Uterus (tissue), 3 donors: ENCODE measurements at regions not wholly inside any gene's neighbourhood (a gene's known extent, or its start where the extent isn't known, plus 50 kb on each side); places are given as distances from the start of the nearest gene placed in this dataset.

ENCODE experiments used
- DNase-seq, 2 donors: peaks; one replicate each; pipeline ENCODE4 v3.0.0-alpha.2; 2019 to 2020
- H3K27ac ChIP-seq, 2 donors: fragments of 200-600 bp; sonication (generic); 1 replicate in 1 of 2; 2 replicates in 1 of 2; pipeline ENCODE4 v1.5.1; 2016 to 2018
- H3K27me3 ChIP-seq, 2 donors: fragments of 200-600 bp; sonication (generic); one replicate each; pipeline ENCODE4 v1.5.1; 2018 to 2019; ENCODE audit warnings: control low read depth in 1 of 2
- H3K36me3 ChIP-seq, 2 donors: fragments of 200-600 bp; sonication (generic); one replicate each; pipeline ENCODE4 v1.5.1; 2019; ENCODE audit warnings: control low read depth in 1 of 2
- H3K4me1 ChIP-seq, 2 donors: fragments of 200-600 bp; sonication (generic); one replicate each; pipeline ENCODE4 v1.5.1; 2018 to 2019; ENCODE audit warnings: control low read depth in 1 of 2
- H3K4me3 ChIP-seq, 2 donors: fragments of 200-600 bp; sonication (generic); 1 replicate in 1 of 2; 2 replicates in 1 of 2; pipeline ENCODE4 v1.5.1; 2018 to 2019; ENCODE audit warnings: mild to moderate bottlenecking in 1 of 2
- H3K9me3 ChIP-seq, 2 donors: fragments of 200-600 bp; sonication (generic); one replicate each; pipeline ENCODE4 v1.5.1; 2019; ENCODE audit warnings: control low read depth in 1 of 2
- POLR2A ChIP-seq, 2 donors: fragments of 450-650 bp; IDR thresholded peaks; one replicate each; pipeline ENCODE4 v1.6.1; 2016; ENCODE audit warnings: antibody characterized with exemption in 2 of 2, mild to moderate bottlenecking in 1 of 2, moderate library complexity in 1 of 2
- intact Hi-C: fragments of 100-400 bp; cut with DNase I; formaldehyde crosslinking; loops from one replicate; pipeline ENCODE4 v1.15.1; 2023; ENCODE audit warnings: low total_unique reads
- TF ChIP-seq, protein P1 (sequence below), 4 experiments: fragments of 200-600 bp in 2 of 4; fragments of 450-650 bp in 2 of 4; sonication (generic) in 2 of 4; IDR thresholded peaks; one replicate each; pipeline ENCODE4 v1.5.1; 2016 to 2019; ENCODE audit warnings: antibody characterized with exemption in 4 of 4, mild to moderate bottlenecking in 2 of 4, moderate library complexity in 1 of 4
- donor health status: DM: yes; HTN: yes; CAD: no.

DNA sequence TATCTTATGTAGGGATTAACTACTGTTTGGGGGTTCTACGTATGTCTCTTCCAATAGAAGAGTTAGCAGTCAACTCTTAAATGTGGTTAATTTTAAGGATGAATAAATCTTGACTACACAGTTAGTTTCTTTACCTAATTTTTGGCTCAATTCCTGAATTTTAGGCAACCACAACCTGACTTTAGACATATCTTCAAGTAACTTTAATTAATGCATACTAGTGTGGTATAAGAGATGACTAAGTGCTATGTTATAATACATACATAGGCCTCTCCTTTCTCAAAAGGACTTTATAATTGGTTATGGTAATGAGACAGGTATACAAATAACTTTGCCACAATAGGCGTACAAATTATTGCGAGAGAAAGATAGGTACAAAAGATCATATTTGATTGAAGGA lies 312.0 kb downstream of the IRS1 start:
- Histone ChIP-seq H3K9me3 (no peaks in the 10 kb centered on the region), H3K4me1 (no peaks in the 10 kb centered on the region), H3K27me3 (no peaks in the 10 kb centered on the region), H3K36me3 (no peaks in the 10 kb centered on the region), H3K27ac (no peak overlapping the region), H3K4me3 (no peak overlapping the region)
- TF ChIP-seq, protein P1, sequence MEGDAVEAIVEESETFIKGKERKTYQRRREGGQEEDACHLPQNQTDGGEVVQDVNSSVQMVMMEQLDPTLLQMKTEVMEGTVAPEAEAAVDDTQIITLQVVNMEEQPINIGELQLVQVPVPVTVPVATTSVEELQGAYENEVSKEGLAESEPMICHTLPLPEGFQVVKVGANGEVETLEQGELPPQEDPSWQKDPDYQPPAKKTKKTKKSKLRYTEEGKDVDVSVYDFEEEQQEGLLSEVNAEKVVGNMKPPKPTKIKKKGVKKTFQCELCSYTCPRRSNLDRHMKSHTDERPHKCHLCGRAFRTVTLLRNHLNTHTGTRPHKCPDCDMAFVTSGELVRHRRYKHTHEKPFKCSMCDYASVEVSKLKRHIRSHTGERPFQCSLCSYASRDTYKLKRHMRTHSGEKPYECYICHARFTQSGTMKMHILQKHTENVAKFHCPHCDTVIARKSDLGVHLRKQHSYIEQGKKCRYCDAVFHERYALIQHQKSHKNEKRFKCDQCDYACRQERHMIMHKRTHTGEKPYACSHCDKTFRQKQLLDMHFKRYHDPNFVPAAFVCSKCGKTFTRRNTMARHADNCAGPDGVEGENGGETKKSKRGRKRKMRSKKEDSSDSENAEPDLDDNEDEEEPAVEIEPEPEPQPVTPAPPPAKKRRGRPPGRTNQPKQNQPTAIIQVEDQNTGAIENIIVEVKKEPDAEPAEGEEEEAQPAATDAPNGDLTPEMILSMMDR (IDR thresholded peaks at IDR 0.05) = no peak
- TF ChIP-seq POLR2A (IDR thresholded peaks at IDR 0.05) = no peak
- no peak for DNase-seq
- intact Hi-C loops = no loop called here

DNA sequence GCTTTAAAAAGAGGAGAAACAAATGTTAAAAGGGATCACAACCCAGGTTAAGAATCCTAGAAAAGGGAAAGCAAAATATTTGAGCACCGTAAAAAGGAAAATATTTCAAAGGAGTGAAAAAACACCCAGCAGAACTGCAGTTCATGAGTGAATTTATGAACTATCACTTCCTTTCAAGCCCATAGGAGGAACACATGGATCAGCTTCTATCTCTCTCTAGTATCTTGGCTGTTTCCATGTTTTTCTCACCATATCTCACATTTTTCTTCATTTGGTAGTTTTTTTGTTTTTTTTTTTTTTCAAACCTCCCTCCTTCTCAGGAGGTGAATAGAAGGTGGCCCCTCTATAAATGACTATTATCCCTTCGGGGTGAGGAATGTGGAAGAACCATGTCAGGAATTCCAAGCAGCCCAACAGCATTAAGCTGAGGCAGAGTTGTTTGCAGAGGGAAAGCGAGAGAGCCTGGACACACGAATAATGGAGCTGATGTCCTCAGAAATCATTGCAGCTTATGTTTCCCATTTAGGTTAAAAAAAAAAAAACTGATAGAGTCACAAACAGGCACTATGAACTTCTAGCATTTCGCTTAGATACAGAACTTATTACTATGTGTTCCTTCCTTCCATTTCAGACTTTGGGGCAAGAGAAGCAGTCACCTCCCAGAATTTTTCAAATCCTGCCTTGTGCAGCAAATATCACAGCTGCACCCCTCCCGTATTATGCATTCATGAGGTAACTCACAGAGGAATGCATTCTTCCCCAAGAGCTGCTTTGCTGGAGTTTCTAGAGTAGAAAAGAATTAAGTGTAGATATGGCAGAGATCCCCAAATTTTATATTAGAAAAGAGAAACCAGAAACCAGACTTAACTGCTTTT lies 315.6 kb downstream of the IRS1 start:
- no peak overlapping the region for H3K4me3 ChIP-seq
- intact Hi-C loops = no loop called here

DNA sequence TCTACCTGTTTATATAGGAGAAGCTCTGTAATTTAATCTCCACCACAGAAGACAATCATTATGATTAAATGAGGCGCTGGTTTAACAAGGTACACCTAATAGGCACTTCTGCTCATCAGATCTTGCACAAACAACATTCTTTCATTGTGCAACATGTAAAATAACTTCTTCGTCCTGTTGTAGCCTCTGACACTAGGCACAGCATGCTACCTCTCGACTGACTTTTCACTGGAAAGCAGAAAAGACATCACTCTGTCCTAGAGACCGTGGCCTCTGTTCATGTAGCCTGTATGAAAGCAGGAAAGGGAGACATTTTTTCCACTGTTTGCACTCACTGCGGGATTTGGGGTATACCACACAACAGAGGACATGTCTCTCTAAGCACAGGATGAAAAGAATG lies 316.5 kb downstream of the IRS1 start:
- Histone ChIP-seq H3K9me3 (no peaks in the 10 kb centered on the region), H3K36me3 (no peaks in the 10 kb centered on the region), H3K4me1 (peaks cover 0 to 3% of the 10 kb centered on the region in 2 donors), H3K4me3 (no peak overlapping the region), H3K27ac (no peak overlapping the region), H3K27me3 (no peaks in the 10 kb centered on the region)
- no peak for DNase-seq
- TF ChIP-seq POLR2A (IDR thresholded peaks at IDR 0.05) = no peak
- TF ChIP-seq, protein P1 (IDR thresholded peaks at IDR 0.05) = no peak
- intact Hi-C loops = no loop called here

More for the DNA sequence above, 315.6 kb downstream of the IRS1 start:
- no peak for DNase-seq
- H3K36me3 ChIP-seq = no peaks in the 10 kb centered on the region
- H3K27me3 ChIP-seq = no peaks in the 10 kb centered on the region
- no peak overlapping the region for H3K27ac ChIP-seq
- H3K9me3 ChIP-seq = no peaks in the 10 kb centered on the region
- TF ChIP-seq, protein P1 (IDR thresholded peaks at IDR 0.05) = no peak
- no peak for TF ChIP-seq POLR2A (IDR thresholded peaks at IDR 0.05)
- no peaks in the 10 kb centered on the region for H3K4me1 ChIP-seq

DNA sequence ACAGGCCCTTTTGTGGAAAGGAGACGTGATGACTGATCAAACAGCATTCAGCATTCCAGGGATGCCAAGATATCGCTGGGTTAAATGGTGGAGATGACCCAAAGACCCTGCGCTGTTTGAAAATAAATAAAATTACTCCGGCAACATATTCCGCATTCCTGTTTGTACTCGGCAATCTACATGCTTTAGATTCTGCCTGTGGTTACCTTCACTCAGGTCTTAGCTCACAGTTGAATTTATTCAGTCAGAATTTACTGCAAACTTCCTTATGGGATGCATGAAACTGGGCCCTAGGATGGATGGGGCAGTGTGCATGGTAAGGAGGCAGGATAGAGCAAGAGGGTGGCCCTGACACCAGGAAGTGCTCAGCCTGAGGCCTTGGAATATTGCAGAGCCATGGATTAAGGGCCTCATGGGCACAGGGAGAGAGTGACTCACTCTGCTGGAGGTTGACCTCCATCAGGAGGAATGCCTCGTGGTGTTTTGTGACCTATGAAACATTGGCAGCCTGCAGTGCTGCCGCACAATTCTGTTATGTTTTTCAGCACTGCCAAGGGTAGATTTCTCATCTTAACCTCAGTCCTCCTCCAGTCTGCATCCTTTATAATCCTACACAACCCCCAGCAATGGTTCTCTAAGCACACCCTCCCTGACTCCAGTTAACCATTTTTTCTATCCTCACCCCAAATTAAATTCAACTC lies 321.4 kb downstream of the IRS1 start:
- Histone ChIP-seq H3K27ac (peak overlapping the region; percentile 64 to 79), H3K4me1 (peaks cover 0 to 10% of the 10 kb centered on the region in 2 donors), H3K4me3 (no peak overlapping the region), H3K36me3 (no peaks in the 10 kb centered on the region), H3K9me3 (no peaks in the 10 kb centered on the region), H3K27me3 (no peaks in the 10 kb centered on the region)
- intact Hi-C loops = no loop called here
- peak; percentile 53 to 65 for DNase-seq
- TF ChIP-seq, protein P1 (IDR thresholded peaks at IDR 0.05) = no peak
- TF ChIP-seq POLR2A (IDR thresholded peaks at IDR 0.05) = no peak
